ENCODE measurements at regions not wholly inside any gene's neighbourhood (a gene's known extent, or its start where the extent isn't known, plus 50 kb on each side); places are given as distances from the start of the nearest gene placed in this dataset.

GRCh38 chr10:43842072-43842471 is 193.4 kb upstream of the ZNF32 start:
- TF ChIP-seq POLR2AphosphoS5 (IDR thresholded peaks at IDR 0.05; ENCODE audit: low read depth, low read length): no peak
- no peak for TF ChIP-seq REST (IDR thresholded peaks at IDR 0.05; ENCODE audit: insufficient read depth in 1 of 2, low read depth in 2 of 2, low read length in 2 of 2)
- TF ChIP-seq TAF1 (IDR thresholded peaks at IDR 0.05; ENCODE audit: borderline replicate concordance, insufficient read depth, low read length): no peak
- no peak for TF ChIP-seq SIN3A (IDR thresholded peaks at IDR 0.05; ENCODE audit: borderline replicate concordance, insufficient read depth, low read length)
- no peak for TF ChIP-seq FOXP2 (optimal IDR thresholded peaks at IDR 0.05; ENCODE audit: borderline replicate concordance, extremely low read depth, extremely low read length, insufficient read depth)
